Peyer's patch (tissue), 4 donors: ENCODE measurements at regions not wholly inside any gene's neighbourhood (a gene's known extent, or its start where the extent isn't known, plus 50 kb on each side); places are given as distances from the start of the nearest gene placed in this dataset.

ENCODE experiments used
- DNase-seq, 3 donors: peaks; one replicate each; pipeline ENCODE4 v3.0.0-alpha.2; 2017 to 2019
- H3K27ac ChIP-seq, 4 donors: fragments of 200-600 bp; sonication (generic); one replicate each; pipeline ENCODE4 v1.5.1; 2016 to 2019
- H3K27me3 ChIP-seq, 2 donors: fragments of 200-600 bp; sonication (generic); one replicate each; pipeline ENCODE4 v1.5.1; 2019
- H3K36me3 ChIP-seq, 3 donors: fragments of 200-600 bp; sonication (generic); one replicate each; pipeline ENCODE4 v1.5.1; 2016 to 2019
- H3K4me1 ChIP-seq, 4 donors: fragments of 200-600 bp; sonication (generic); one replicate each; pipeline ENCODE4 v1.5.1; 2016 to 2019
- H3K4me3 ChIP-seq, 4 donors: fragments of 200-600 bp; sonication (generic); 1 replicate in 3 of 4; 2 replicates in 1 of 4; pipeline ENCODE4 v1.5.1; 2016 to 2019; ENCODE audit warnings: mild to moderate bottlenecking in 1 of 4
- H3K9me3 ChIP-seq, 4 donors: fragments of 200-600 bp; sonication (generic); one replicate each; pipeline ENCODE4 v1.5.1; 2016 to 2019; ENCODE audit warnings: mild to moderate bottlenecking in 1 of 4
- CTCF ChIP-seq, 6 experiments: fragments of 450-650 bp in 4 of 6; fragments of 200-600 bp in 2 of 6; sonication (generic) in 1 of 6; IDR thresholded peaks; one replicate each; pipeline ENCODE4 v1.5.1; 2017 to 2019; ENCODE audit warnings: antibody characterized with exemption in 6 of 6, mild to moderate bottlenecking in 3 of 6, moderate library complexity in 1 of 6
- POLR2A ChIP-seq, 2 donors: fragments of 450-650 bp; IDR thresholded peaks; one replicate each; pipeline ENCODE4 v1.5.1; 2017; ENCODE audit warnings: antibody characterized with exemption in 2 of 2, mild to moderate bottlenecking in 2 of 2, moderate library complexity in 2 of 2

- no peaks in the 10 kb centered on the region for H3K4me1 ChIP-seq
- H3K27me3 ChIP-seq: no peaks in the 10 kb centered on the region
- no peak for TF ChIP-seq CTCF (IDR thresholded peaks at IDR 0.05)
- no peak for TF ChIP-seq POLR2A (IDR thresholded peaks at IDR 0.05)
- no peaks in the 10 kb centered on the region for H3K36me3 ChIP-seq
- no peak for DNase-seq
- no peaks in the 10 kb centered on the region for H3K9me3 ChIP-seq
- no peak overlapping the region for H3K27ac ChIP-seq
- H3K4me3 ChIP-seq: no peak overlapping the region
Observed at GRCh38 chr4:130812117-130812765, 1716.3 kb downstream of the C4orf33 start.

GRCh38 chr4:130814896-130815295, 1718.9 kb downstream of the C4orf33 start:
- no peaks in the 10 kb centered on the region for H3K4me1 ChIP-seq
- no peaks in the 10 kb centered on the region for H3K27me3 ChIP-seq
- no peak overlapping the region for H3K4me3 ChIP-seq
- no peaks in the 10 kb centered on the region for H3K36me3 ChIP-seq
- DNase-seq: no peak
- TF ChIP-seq CTCF (IDR thresholded peaks at IDR 0.05) (no peak), POLR2A (IDR thresholded peaks at IDR 0.05) (no peak)
- H3K27ac ChIP-seq: no peak overlapping the region
- no peaks in the 10 kb centered on the region for H3K9me3 ChIP-seq

DNA sequence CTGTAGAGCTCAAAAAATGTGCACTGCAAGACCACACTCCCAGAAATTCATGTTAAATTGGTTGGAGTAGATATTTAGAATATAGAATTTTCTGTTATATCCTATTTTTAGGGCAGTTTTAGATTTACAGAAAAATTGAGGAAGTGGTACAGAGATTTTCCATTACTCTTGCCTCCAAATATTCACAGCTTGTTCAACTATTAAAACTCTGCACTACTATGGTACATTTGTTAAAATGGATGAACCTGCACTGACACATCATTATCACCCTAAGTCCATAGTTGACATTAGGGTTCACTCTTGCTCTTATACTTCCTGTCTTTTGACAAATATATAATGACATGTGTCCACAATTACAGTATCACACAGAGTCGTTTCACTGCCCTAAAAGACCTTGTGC, 1724.5 kb downstream of the C4orf33 start:
- Histone ChIP-seq H3K36me3 (no peaks in the 10 kb centered on the region), H3K4me3 (no peak overlapping the region), H3K4me1 (no peaks in the 10 kb centered on the region), H3K9me3 (no peaks in the 10 kb centered on the region), H3K27me3 (no peaks in the 10 kb centered on the region), H3K27ac (no peak overlapping the region)
- TF ChIP-seq CTCF (IDR thresholded peaks at IDR 0.05): no peak
- no peak for TF ChIP-seq POLR2A (IDR thresholded peaks at IDR 0.05)
- DNase-seq: no peak

- H3K27me3 ChIP-seq: no peaks in the 10 kb centered on the region
- H3K27ac ChIP-seq: no peak overlapping the region
- H3K9me3 ChIP-seq: no peaks in the 10 kb centered on the region
Observed at GRCh38 chr4:130825284-130825683, 1729.3 kb downstream of the C4orf33 start.

DNA sequence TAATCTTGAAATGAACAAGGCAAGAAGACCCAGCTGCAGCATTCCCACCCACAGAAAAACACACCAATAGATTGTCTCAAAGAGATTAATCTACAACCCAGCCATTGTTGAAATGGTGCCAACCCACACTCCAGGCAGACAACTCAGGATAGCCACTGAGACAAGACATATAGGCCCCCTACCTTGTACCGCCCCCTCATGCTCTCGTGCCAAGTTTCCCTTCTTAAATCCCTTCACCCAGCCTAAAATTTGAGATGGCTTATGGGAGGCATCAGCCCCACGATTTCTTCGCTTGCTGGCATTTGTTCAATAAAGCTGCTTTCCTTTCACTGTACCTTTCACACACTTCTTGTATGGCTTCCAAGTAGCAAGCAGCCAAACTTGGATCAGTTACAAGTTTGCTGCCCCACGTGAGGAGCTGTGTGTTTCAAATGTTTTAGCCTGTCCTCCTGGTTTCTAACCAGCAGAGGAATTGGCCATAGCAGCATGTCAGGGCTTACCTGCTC, 1754.1 kb downstream of the C4orf33 start:
- no peak overlapping the region for H3K27ac ChIP-seq
- H3K27me3 ChIP-seq: no peaks in the 10 kb centered on the region
- H3K9me3 ChIP-seq: no peaks in the 10 kb centered on the region
- no peak for TF ChIP-seq CTCF (IDR thresholded peaks at IDR 0.05)
- no peak for TF ChIP-seq POLR2A (IDR thresholded peaks at IDR 0.05)
- H3K4me3 ChIP-seq: no peak overlapping the region
- no peaks in the 10 kb centered on the region for H3K4me1 ChIP-seq
- no peaks in the 10 kb centered on the region for H3K36me3 ChIP-seq
- DNase-seq: no peak

More at GRCh38 chr4:130825284-130825683, 1729.3 kb downstream of the C4orf33 start:
- Histone ChIP-seq H3K4me1 (no peaks in the 10 kb centered on the region), H3K36me3 (no peaks in the 10 kb centered on the region), H3K4me3 (no peak overlapping the region)
- DNase-seq: no peak
- TF ChIP-seq CTCF (IDR thresholded peaks at IDR 0.05) (no peak), POLR2A (IDR thresholded peaks at IDR 0.05) (no peak)
